Ovary (tissue), 7 donors: ENCODE measurements at regions not wholly inside any gene's neighbourhood (a gene's known extent, or its start where the extent isn't known, plus 50 kb on each side); places are given as distances from the start of the nearest gene placed in this dataset.

Experiments used
- DNase-seq, 5 donors: peaks; one replicate each; pipeline ENCODE4 v3.0.0-alpha.2; 2019 to 2020
- H3K27ac ChIP-seq, 2 donors: fragments of 200-600 bp; one replicate each; pipeline versions ENCODE4 v1.5.1 to v1.8.0; 2019 to 2022
- H3K27me3 ChIP-seq: fragments of 200-600 bp; one replicate; pipeline ENCODE4 v1.8.0; 2022
- H3K36me3 ChIP-seq: fragments of 200-600 bp; sonication (generic); one replicate; pipeline ENCODE4 v1.5.1; 2019
- H3K4me1 ChIP-seq: one replicate; pipeline ENCODE4 v1.8.1; 2013; ENCODE audit warnings: mild to moderate bottlenecking, moderate library complexity; ENCODE audit not compliant: insufficient read depth
- H3K4me3 ChIP-seq: fragments of 200-600 bp; sonication (generic); one replicate; pipeline ENCODE4 v1.5.1; 2017
- H3K9me3 ChIP-seq, 2 donors: fragments of 200-600 bp in 1 of 2; sonication (generic) in 1 of 2; one replicate each; pipeline versions ENCODE4 v1.5.1 to v1.8.1; 2013 to 2019; ENCODE audit warnings: mild to moderate bottlenecking in 1 of 2, moderate library complexity in 1 of 2
- CTCF ChIP-seq, 3 donors: fragments of 450-650 bp in 2 of 3; fragments of 200-600 bp in 1 of 3; IDR thresholded peaks; one replicate each; pipeline versions ENCODE4 v1.5.1 to v1.8.0; 2016 to 2022; ENCODE audit warnings: antibody characterized with exemption in 3 of 3, mild to moderate bottlenecking in 1 of 3
- EP300 ChIP-seq: sonication (generic); formaldehyde crosslinking; IDR thresholded peaks from one replicate; pipeline ENCODE4 v1.6.1; 2017; ENCODE audit warnings: antibody characterized with exemption
- POLR2A ChIP-seq: fragments of 450-650 bp; IDR thresholded peaks from one replicate; pipeline ENCODE4 v1.6.1; 2017; ENCODE audit warnings: antibody characterized with exemption, mild to moderate bottlenecking, moderate library complexity
- WGBS, 3 donors: extraction: QIAGEN DNeasy Blood & Tissue Kit in 1 of 3; methylation state at CpG; one replicate each; pipeline versions ENCODE4 v1.1.5 to v1.1.7; 2013 to 2017; 5-methylcytosine and 5-hydroxymethylcytosine counted together
- intact Hi-C, 4 donors: fragments of 100-400 bp; cut with DNase I; formaldehyde crosslinking; loops; one replicate each; pipeline versions ENCODE4 v1.11.0 to v1.15.1; 2022 to 2023
- donor health status: DM: no; HTN: no; CAD: no; lungs with moderate emphysema.
- donor health status: DM: no; HTN: no; CAD: no.
- donor health status: Bipolar disorder and iron deficiency.
- donor health status: DM: no; HTN: no; CAD: no.
- donor health status: DM: yes; HTN: yes; CAD: no.

GRCh38 chr14:22024137-22024536 is 350.5 kb upstream of the OR4E1 start:
- 3 to 14% (median 9%) methylated on average over 1 of the region's 1 CpG for WGBS, 3 donors

GRCh38 chr14:22018890-22019289 is 345.3 kb upstream of the OR4E1 start:
- DNase-seq, result no peak
- no peak for TF ChIP-seq CTCF (IDR thresholded peaks at IDR 0.05)
- no peak for TF ChIP-seq POLR2A
- TF ChIP-seq EP300, result no peak
- no peak overlapping the region for H3K4me3 ChIP-seq
- no peaks in the 10 kb centered on the region for H3K27me3 ChIP-seq
- no peak overlapping the region for H3K27ac ChIP-seq
- H3K4me1 ChIP-seq, result no peaks in the 10 kb centered on the region
- intact Hi-C loops, result no loop called here
- 31 to 79% (median 40%) methylated on average over 1 of the region's 1 CpG for WGBS, 3 donors
- H3K36me3 ChIP-seq, result no peaks in the 10 kb centered on the region
- H3K9me3 ChIP-seq, result no peaks in the 10 kb centered on the region

More at GRCh38 chr14:22024137-22024536, 350.5 kb upstream of the OR4E1 start:
- intact Hi-C loops, result no loop called here
- H3K36me3 ChIP-seq, result no peaks in the 10 kb centered on the region
- H3K4me3 ChIP-seq, result no peak overlapping the region
- no peak overlapping the region for H3K27ac ChIP-seq
- no peaks in the 10 kb centered on the region for H3K9me3 ChIP-seq
- H3K27me3 ChIP-seq, result no peaks in the 10 kb centered on the region
- TF ChIP-seq CTCF (IDR thresholded peaks at IDR 0.05), result no peak
- no peak for TF ChIP-seq EP300
- TF ChIP-seq POLR2A, result no peak
- DNase-seq, result no peak
- H3K4me1 ChIP-seq, result no peaks in the 10 kb centered on the region

- no peaks in the 10 kb centered on the region for H3K9me3 ChIP-seq
- H3K4me1 ChIP-seq, result no peaks in the 10 kb centered on the region
- intact Hi-C loops, result loop anchor here in 1 of 4 donors (5.0 kb wide), 1 partner anchor 95 kb away; no protein-coding TSS in a partner anchor
- DNase-seq, result no peak
- 54 to 67% (median 59%) methylated on average over 3 of the region's 3 CpGs for WGBS, 3 donors
- no peak overlapping the region for H3K4me3 ChIP-seq
- H3K27ac ChIP-seq, result no peak overlapping the region
- H3K27me3 ChIP-seq, result no peaks in the 10 kb centered on the region
- no peak for TF ChIP-seq POLR2A
- TF ChIP-seq CTCF (IDR thresholded peaks at IDR 0.05), result no peak
- no peak for TF ChIP-seq EP300
- H3K36me3 ChIP-seq, result no peaks in the 10 kb centered on the region
Observed at GRCh38 chr14:22012452-22012851, 338.8 kb upstream of the OR4E1 start.

GRCh38 chr14:22011253-22011642 is 337.6 kb upstream of the OR4E1 start:
- no peaks in the 10 kb centered on the region for H3K9me3 ChIP-seq
- H3K27ac ChIP-seq, result no peak overlapping the region
- H3K27me3 ChIP-seq, result no peaks in the 10 kb centered on the region
- 60 to 72% (median 61%) methylated on average over 2 of the region's 2 CpGs for WGBS, 3 donors
- H3K4me1 ChIP-seq, result no peaks in the 10 kb centered on the region
- intact Hi-C loops, result loop anchor here in 1 of 4 donors (5.0 kb wide), 1 partner anchor 96 kb away; no protein-coding TSS in a partner anchor
- no peak overlapping the region for H3K4me3 ChIP-seq
- H3K36me3 ChIP-seq, result no peaks in the 10 kb centered on the region
- TF ChIP-seq EP300 (no peak), CTCF (IDR thresholded peaks at IDR 0.05) (no peak), POLR2A (no peak)
- no peak for DNase-seq
